Hepatic stellate cell (primary cell): ENCODE measurements at regions not wholly inside any gene's neighbourhood (a gene's known extent, or its start where the extent isn't known, plus 50 kb on each side); places are given as distances from the start of the nearest gene placed in this dataset.
"Not testable (repeated sequence)": the region's sequence is repeated elsewhere in the genome, so short reads cannot be mapped to it uniquely, and the experiment has no call there.

Experiments used
- DNase-seq: peaks from one replicate; pipeline ENCODE4 v3.0.0; 2011; ENCODE audit warnings: low spot score

GRCh38 chr2:219835493-219835892 lies 208.1 kb downstream of the SLC4A3 start:
- DNase-seq = no peak

DNA sequence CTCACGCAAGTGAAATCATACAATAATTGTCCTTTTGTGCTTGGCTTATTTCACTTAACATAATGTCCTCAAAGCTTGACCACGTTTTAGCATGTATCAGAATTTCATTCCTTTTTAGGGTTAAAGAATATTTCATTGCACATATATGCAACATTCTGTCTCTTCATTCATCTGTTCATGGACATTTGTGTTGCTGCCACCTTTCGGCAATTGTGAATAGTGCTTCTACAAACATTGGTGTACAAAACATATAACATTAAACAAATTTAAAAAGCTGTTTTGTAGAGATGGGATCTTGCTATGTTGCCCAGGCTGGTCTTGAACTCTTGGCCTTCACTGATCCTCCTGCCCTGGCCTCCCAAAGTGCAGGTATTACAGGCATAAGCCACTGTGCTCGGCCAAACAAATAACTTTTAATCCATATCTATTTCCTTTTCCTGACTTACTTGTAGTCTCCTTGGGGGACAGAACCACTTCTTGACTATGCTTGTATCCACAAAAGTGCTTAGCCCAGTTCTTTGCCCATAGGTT lies 209.3 kb downstream of the SLC4A3 start:
- DNase-seq = no peak

GRCh38 chr2:219844401-219845091 lies 217.1 kb downstream of the SLC4A3 start:
- no peak for DNase-seq

DNA sequence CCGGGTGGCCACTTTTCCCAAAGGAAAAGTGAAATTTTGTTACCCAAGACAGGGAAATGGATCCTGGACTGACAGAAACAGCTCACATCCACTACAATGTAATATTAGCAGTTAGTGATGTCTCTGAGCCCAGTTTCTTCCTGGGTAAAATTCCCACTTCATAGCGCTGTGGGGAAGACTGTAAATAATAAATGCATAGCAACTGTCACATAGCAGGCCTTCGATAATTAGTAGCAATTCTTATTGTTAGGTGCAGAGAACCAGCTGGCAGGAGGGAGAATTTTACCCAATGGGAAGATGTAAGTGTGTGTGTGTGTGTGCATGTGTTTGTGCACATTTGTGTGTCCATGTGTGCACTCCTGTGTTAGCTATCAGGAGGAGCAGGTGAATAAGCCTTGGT lies 221.5 kb downstream of the SLC4A3 start:
- no peak for DNase-seq

DNA sequence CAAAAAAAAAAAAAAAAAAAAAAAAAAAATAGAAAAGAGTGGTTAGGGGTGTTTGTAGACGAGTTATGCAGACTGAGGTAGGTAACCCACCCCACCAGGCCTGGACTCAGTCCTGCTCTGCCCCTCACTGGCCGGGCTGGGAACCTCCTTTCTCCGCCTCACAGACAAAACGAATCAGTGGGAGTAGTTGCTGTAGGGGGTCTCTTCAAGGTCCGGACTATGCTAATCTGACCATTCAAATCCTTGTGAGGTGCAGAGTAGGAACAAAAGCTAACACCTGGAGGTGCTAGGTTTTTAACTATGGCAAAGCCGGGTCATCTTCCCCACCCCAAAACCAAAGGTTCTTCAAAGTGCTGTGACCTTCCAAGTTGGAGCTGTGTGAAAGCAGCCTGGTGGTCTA lies 223.7 kb downstream of the SLC4A3 start:
- no peak for DNase-seq

- DNase-seq = peak; percentile 9
Observed at GRCh38 chr2:219851801-219852481, 224.5 kb downstream of the SLC4A3 start.

GRCh38 chr2:219852626-219853025 lies 225.2 kb downstream of the SLC4A3 start:
- no peak for DNase-seq

DNA sequence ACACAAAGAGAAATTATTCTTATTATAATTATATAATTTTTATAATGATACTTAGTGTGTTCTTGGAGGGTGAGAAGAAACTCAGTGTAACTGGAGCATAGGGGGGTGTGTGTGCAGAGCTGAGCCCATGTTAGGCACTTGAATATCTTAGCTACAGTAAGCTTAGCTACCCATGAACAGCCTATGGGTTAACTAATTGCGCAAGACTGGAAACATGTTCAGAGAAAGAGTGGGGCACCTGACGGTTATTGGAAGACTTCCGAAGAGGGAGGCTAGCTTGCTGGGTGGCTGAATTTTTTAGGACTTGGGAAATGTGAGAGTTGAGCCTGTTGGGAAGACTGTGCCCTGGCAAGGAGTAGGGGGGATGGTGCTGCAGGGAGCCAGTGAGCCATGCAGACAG lies 229.2 kb downstream of the SLC4A3 start:
- DNase-seq = no peak

DNA sequence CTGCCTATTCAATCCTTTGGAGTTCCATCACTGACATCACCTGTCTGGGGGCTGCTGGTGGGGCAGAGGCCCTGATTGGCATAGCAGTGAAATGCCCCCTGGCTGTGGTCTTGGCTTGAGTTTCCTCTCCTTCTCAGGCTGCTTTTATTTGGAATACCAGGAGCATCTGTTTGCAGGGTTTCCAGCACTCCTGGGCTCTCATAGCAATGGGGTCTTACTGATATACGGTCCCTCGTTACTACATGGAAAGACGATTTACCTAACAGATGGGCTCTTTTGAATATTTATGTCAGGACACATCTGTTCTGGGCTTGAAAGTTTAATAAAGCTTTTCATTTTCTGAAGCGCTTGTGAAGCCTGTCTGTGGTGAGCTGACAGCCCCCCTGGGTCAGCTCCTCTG lies 230.3 kb downstream of the SLC4A3 start:
- DNase-seq = no peak

DNA sequence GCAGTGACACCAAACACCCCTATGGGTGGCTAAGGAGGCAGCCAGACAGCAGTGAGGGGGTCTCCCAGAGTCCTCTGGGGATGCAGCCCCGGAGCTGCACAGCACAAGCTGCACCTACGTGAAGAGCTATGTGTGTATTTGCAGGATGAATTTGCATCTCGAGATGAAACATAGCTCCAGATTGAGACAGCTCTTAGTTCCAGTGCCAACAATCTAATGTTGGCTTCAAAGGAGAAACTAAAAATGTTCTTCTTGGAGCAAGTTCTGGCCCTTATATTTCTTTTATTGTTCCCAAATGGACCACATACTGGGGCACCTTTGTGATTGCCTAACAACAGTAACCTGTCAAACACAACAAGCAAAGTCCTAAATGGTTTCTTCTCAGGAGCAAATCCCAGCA lies 233.9 kb downstream of the SLC4A3 start:
- no peak for DNase-seq

- no peak for DNase-seq
Observed at GRCh38 chr2:219864154-219864553, 236.7 kb downstream of the SLC4A3 start.

GRCh38 chr2:219868635-219869034 lies 241.2 kb downstream of the SLC4A3 start:
- DNase-seq = no peak

DNA sequence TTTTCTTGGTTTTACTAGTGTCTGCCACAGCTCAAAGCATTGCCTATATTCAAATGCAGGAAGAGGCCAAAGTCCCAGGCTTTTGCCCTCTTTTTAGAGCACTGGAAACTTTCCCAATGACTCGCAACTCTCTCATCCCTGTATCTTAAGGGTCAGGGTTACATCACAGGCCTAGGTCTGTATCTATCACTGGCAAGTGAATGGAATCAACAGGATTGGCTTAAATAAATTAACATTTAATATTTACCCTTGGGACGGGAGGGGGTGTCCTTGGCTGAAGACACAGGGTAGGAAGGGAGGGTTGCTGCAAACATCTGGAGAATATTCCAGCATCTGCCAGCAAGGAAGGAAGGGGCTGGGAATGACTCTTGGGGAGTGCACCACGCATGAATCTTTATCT lies 242.6 kb downstream of the SLC4A3 start:
- no peak for DNase-seq

DNA sequence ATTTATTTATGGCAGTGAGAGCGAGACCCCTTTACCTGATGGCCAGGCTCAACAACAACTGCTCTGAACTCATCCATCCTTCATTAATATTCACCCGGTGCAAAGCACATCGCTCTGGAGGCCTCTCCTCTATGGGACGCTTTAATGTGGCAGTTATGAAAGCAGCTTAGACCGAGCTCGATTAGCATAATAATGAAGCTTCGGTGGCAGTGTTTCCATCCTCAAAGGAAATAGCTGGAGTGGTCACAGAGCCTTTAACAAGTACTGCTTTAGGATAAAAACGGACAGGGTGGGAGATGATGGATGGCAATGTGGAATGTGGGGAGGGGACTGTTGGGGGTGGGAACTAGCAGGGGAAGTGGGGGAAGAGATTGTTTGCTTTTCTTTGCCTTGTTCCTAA lies 243.9 kb downstream of the SLC4A3 start:
- no peak for DNase-seq

- DNase-seq = no peak
Observed at GRCh38 chr2:219875036-219875435, 247.6 kb downstream of the SLC4A3 start.

- DNase-seq = not testable (repeated sequence)
Observed at GRCh38 chr2:219875986-219876385, 248.6 kb downstream of the SLC4A3 start.

- no peak for DNase-seq
Observed at GRCh38 chr2:219876931-219877330, 249.5 kb downstream of the SLC4A3 start.

DNA sequence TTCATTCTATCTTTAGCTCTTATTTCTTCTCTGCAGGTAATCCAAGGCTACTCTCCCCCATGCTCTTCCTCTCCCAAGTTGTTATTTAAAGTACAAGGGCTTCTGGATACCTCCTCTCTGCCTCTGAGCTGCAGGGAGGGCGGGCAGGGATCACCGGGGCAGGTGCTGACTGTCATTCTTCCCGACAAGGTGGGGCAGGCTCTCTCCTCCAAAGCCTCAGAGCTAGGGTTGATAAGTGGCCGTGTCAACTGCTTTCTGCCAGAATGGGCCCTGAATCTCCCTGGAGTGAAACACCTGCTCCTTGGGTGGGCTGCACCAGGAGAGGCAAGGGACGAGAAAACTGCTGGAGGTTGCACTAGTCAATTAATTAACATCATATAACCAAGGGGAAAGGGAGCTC lies 250.3 kb downstream of the SLC4A3 start:
- DNase-seq = no peak

DNA sequence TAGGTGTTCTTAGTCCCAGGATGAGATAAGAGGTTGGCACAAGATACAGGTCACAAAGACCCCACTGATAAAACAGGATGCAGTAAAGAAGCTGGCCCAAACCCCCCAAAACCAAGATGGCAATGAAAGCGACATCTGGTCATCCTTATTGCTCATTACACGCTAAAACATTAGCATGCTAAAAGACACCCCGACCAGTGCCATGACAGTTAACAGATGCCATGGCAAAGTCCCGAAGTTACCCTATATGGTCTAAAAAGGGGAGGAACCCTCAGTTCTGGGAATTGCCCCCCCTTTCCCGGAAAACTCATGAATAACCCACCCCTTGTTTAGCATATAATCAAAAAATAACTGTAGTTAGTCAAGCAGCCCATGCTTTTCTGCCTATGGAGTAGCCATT lies 251.1 kb downstream of the SLC4A3 start:
- DNase-seq = no peak

- DNase-seq = no peak
Observed at GRCh38 chr2:219881851-219882250, 254.4 kb downstream of the SLC4A3 start.

DNA sequence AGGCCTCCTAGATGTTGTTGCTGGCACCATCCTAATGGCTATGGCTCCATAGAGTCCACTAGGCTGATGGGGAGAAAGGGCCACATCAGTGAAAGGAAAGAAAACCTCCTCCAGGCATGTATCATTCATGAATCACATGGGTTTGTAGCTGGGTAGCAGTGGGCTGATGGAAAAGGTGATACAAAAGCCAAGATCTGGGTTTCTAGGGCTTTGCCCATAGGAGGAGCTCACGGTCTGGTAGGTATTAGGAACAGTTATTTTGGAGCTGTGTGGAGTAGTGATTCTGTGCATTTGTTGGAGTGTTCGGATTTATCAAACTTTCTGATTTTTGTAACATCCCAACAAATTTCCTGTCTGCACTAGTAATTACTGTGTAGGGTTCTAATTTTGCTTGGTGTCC lies 259.2 kb downstream of the SLC4A3 start:
- no peak for DNase-seq

DNA sequence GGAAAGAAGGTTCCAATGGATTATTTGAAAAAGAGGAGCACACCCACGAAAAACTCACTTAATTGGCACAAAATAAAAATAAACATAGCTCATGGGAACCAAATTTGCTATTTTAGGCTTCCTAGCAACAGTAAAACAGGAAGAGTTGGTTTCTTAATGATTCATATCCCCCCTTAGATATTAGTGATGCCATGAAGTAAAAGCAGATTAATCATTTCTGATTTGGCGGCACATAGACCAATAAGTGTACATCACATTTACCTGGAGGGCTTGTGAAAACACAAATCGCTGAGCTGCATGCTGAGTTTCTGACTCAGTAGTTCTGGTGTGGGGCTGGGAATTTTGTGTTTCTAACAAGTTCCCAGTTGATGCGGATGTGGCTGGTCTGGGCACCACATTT lies 260.4 kb downstream of the SLC4A3 start:
- DNase-seq = no peak

GRCh38 chr2:219893541-219893940 lies 266.1 kb downstream of the SLC4A3 start:
- no peak for DNase-seq

- DNase-seq = no peak
Observed at GRCh38 chr2:219897456-219897855, 270.0 kb downstream of the SLC4A3 start.
